ENCODE measurements at regions not wholly inside any gene's neighbourhood (a gene's known extent, or its start where the extent isn't known, plus 50 kb on each side); places are given as distances from the start of the nearest gene placed in this dataset.

DNA sequence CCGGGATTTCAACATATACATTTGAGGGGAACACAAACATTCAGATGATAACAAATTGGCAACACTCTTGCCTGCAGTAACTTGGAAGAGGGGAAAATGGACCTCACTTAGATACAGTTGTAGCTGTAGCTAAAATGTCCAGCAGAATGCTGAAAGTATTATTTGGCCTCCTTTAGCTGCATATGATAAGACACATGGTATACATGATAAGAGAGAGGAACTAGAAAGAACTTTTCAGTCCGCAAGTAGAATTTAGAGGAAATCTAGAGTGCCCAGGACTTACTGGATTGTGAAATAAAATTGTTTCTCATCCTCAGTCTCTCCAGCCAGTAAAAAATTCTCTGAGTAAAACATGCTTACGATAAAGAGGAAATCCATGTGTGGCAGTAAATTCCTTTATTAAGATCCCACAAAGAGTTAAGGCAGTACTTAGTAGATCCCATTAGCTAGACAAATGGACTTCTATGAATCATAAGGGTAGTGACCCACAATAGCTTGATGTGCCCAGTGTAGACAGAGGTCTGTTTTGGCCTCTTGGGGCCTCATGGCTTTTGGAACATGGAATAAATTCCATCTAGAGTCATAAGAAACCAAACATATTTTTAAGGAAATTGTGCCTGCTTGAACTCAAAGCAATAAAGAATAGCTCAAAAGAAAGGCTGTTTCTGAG, 87.9 kb upstream of the RBM24 start:
- no peak overlapping the region for H3K9ac ChIP-seq (ENCODE audit: control insufficient read depth, extremely low read depth, insufficient read depth, low read length)
- dilution Hi-C loops (cut with MboI; ENCODE audit: extremely low pct_ligation_motif_present, low sequenced_read_pairs) = no loop called here
- no peak for FAIRE-seq
- no peaks in the 10 kb centered on the region for H3K9me3 ChIP-seq (ENCODE audit: control insufficient read depth, low read depth, low read length)
- H3K9me1 ChIP-seq (ENCODE audit: control insufficient read depth, extremely low read depth, insufficient read depth, low read length) = no peaks in the 10 kb centered on the region
- H3K27ac ChIP-seq (ENCODE audit: control insufficient read depth, insufficient read depth, low read length) = no peak overlapping the region
- no peak overlapping the region for H3K4me3 ChIP-seq (ENCODE audit: control insufficient read depth in 2 of 3, extremely low read depth in 1 of 3, insufficient read depth in 2 of 3, low read depth in 1 of 3, low read length in 3 of 3)
- no peaks in the 10 kb centered on the region for H3K79me2 ChIP-seq (ENCODE audit: control insufficient read depth, insufficient read depth, low read length)
- H4K20me1 ChIP-seq (ENCODE audit: control insufficient read depth, extremely low read depth, insufficient read depth, low read length) = no peaks in the 10 kb centered on the region
- H3K4me2 ChIP-seq (ENCODE audit: control insufficient read depth, extremely low read depth, insufficient read depth, low read depth, low read length) = no peak overlapping the region
- TF ChIP-seq, protein P1, sequence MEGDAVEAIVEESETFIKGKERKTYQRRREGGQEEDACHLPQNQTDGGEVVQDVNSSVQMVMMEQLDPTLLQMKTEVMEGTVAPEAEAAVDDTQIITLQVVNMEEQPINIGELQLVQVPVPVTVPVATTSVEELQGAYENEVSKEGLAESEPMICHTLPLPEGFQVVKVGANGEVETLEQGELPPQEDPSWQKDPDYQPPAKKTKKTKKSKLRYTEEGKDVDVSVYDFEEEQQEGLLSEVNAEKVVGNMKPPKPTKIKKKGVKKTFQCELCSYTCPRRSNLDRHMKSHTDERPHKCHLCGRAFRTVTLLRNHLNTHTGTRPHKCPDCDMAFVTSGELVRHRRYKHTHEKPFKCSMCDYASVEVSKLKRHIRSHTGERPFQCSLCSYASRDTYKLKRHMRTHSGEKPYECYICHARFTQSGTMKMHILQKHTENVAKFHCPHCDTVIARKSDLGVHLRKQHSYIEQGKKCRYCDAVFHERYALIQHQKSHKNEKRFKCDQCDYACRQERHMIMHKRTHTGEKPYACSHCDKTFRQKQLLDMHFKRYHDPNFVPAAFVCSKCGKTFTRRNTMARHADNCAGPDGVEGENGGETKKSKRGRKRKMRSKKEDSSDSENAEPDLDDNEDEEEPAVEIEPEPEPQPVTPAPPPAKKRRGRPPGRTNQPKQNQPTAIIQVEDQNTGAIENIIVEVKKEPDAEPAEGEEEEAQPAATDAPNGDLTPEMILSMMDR (optimal IDR thresholded peaks at IDR 0.05 in 1 of 3, IDR thresholded peaks at IDR 0.05 in 1 of 3, conservative IDR thresholded peaks at IDR 0.05 in 1 of 3; ENCODE audit: extremely low read depth in 1 of 3, insufficient read depth in 2 of 3, low read length in 3 of 3) = no peak
- no peak for TF ChIP-seq EZH2 (IDR thresholded peaks at IDR 0.05; ENCODE audit: low read length)
- H2AFZ ChIP-seq (ENCODE audit: control insufficient read depth, low read length) = no peak overlapping the region
- H3K27me3 ChIP-seq (ENCODE audit: control insufficient read depth, extremely low read depth, insufficient read depth, low read length) = no peaks in the 10 kb centered on the region
- no peaks in the 10 kb centered on the region for H3K4me1 ChIP-seq (ENCODE audit: control insufficient read depth, extremely low read depth, insufficient read depth, low read length)
- DNase-seq (ENCODE audit: low read depth, low spot score) = no peak
- H3K36me3 ChIP-seq (ENCODE audit: control insufficient read depth in 2 of 2, extremely low read depth in 1 of 2, insufficient read depth in 2 of 2, low read length in 2 of 2) = no peaks in the 10 kb centered on the region

GRCh38 chr6:17197607-17198006, 83.6 kb upstream of the RBM24 start:
- Histone ChIP-seq H3K9me3 (ENCODE audit: control insufficient read depth, low read depth, low read length) (no peaks in the 10 kb centered on the region), H3K9ac (ENCODE audit: control insufficient read depth, extremely low read depth, insufficient read depth, low read length) (no peak overlapping the region), H4K20me1 (ENCODE audit: control insufficient read depth, extremely low read depth, insufficient read depth, low read length) (no peaks in the 10 kb centered on the region), H3K4me1 (ENCODE audit: control insufficient read depth, extremely low read depth, insufficient read depth, low read length) (no peaks in the 10 kb centered on the region), H3K27ac (ENCODE audit: control insufficient read depth, insufficient read depth, low read length) (no peak overlapping the region), H3K36me3 (ENCODE audit: control insufficient read depth in 2 of 2, extremely low read depth in 1 of 2, insufficient read depth in 2 of 2, low read length in 2 of 2) (no peaks in the 10 kb centered on the region), H3K27me3 (ENCODE audit: control insufficient read depth, extremely low read depth, insufficient read depth, low read length) (no peaks in the 10 kb centered on the region), H3K79me2 (ENCODE audit: control insufficient read depth, insufficient read depth, low read length) (no peaks in the 10 kb centered on the region), H3K4me2 (ENCODE audit: control insufficient read depth, extremely low read depth, insufficient read depth, low read depth, low read length) (no peak overlapping the region), H3K9me1 (ENCODE audit: control insufficient read depth, extremely low read depth, insufficient read depth, low read length) (no peaks in the 10 kb centered on the region), H3K4me3 (ENCODE audit: control insufficient read depth in 2 of 3, extremely low read depth in 1 of 3, insufficient read depth in 2 of 3, low read depth in 1 of 3, low read length in 3 of 3) (no peak overlapping the region), H2AFZ (ENCODE audit: control insufficient read depth, low read length) (no peak overlapping the region)
- DNase-seq (ENCODE audit: low read depth, low spot score) = no peak
- dilution Hi-C loops (cut with MboI; ENCODE audit: extremely low pct_ligation_motif_present, low sequenced_read_pairs) = no loop called here
- TF ChIP-seq, protein P1 (optimal IDR thresholded peaks at IDR 0.05 in 1 of 3, IDR thresholded peaks at IDR 0.05 in 1 of 3, conservative IDR thresholded peaks at IDR 0.05 in 1 of 3; ENCODE audit: extremely low read depth in 1 of 3, insufficient read depth in 2 of 3, low read length in 3 of 3) = no peak
- TF ChIP-seq EZH2 (IDR thresholded peaks at IDR 0.05; ENCODE audit: low read length) = no peak
- peak; percentile 32 for FAIRE-seq
